GM19351 (cell line): ENCODE measurements at regions not wholly inside any gene's neighbourhood (a gene's known extent, or its start where the extent isn't known, plus 50 kb on each side); places are given as distances from the start of the nearest gene placed in this dataset.

Experiments
- ATAC-seq: cut with Tn5 transposase; IDR thresholded peaks from one replicate; pipeline ENCODE4 v1.9.1; 2021; ENCODE audit warnings: mild to moderate bottlenecking, moderate library complexity; ENCODE audit not compliant: unreplicated experiment

- no peak for ATAC-seq
These were observed 230.3 kb upstream of the ZNF462 start for GRCh38 chr9:106632621-106633020.

GRCh38 chr9:106634183-106634582 is 228.8 kb upstream of the ZNF462 start:
- ATAC-seq: no peak

GRCh38 chr9:106634641-106635040 is 228.3 kb upstream of the ZNF462 start:
- no peak for ATAC-seq

GRCh38 chr9:106637486-106637885 is 225.5 kb upstream of the ZNF462 start:
- no peak for ATAC-seq

- ATAC-seq: no peak
These were observed 222.9 kb upstream of the ZNF462 start for GRCh38 chr9:106639873-106640568.

GRCh38 chr9:106643211-106643930 is 219.6 kb upstream of the ZNF462 start:
- no peak for ATAC-seq

- ATAC-seq: no peak
These were observed 218.3 kb upstream of the ZNF462 start for GRCh38 chr9:106644661-106645060.

GRCh38 chr9:106648799-106649198 is 214.2 kb upstream of the ZNF462 start:
- ATAC-seq: no peak

GRCh38 chr9:106649664-106650063 is 213.3 kb upstream of the ZNF462 start:
- ATAC-seq: no peak

GRCh38 chr9:106653213-106653612 is 209.8 kb upstream of the ZNF462 start:
- ATAC-seq: no peak

- no peak for ATAC-seq
These were observed 207.0 kb upstream of the ZNF462 start for GRCh38 chr9:106655966-106656365.

- no peak for ATAC-seq
These were observed 205.0 kb upstream of the ZNF462 start for GRCh38 chr9:106657926-106658325.

- ATAC-seq: no peak
These were observed 194.4 kb upstream of the ZNF462 start for GRCh38 chr9:106668534-106668933.

GRCh38 chr9:106669835-106670234 is 193.1 kb upstream of the ZNF462 start:
- no peak for ATAC-seq

- no peak for ATAC-seq
These were observed 192.5 kb upstream of the ZNF462 start for GRCh38 chr9:106670418-106670817.

GRCh38 chr9:106675780-106676179 is 187.2 kb upstream of the ZNF462 start:
- ATAC-seq: no peak

GRCh38 chr9:106677374-106677773 is 185.6 kb upstream of the ZNF462 start:
- no peak for ATAC-seq

GRCh38 chr9:106677830-106678229 is 185.1 kb upstream of the ZNF462 start:
- no peak for ATAC-seq

GRCh38 chr9:106678273-106678672 is 184.7 kb upstream of the ZNF462 start:
- no peak for ATAC-seq

- ATAC-seq: no peak
These were observed 180.5 kb upstream of the ZNF462 start for GRCh38 chr9:106682420-106682819.

- ATAC-seq: no peak
These were observed 179.5 kb upstream of the ZNF462 start for GRCh38 chr9:106683454-106683853.

- no peak for ATAC-seq
These were observed 177.8 kb upstream of the ZNF462 start for GRCh38 chr9:106684940-106685695.
